Activated naive CD8-positive, alpha-beta T cell treated with anti-CD3 and anti-CD28 coated beads for 36 hours (primary cell): ENCODE measurements at regions not wholly inside any gene's neighbourhood (a gene's known extent, or its start where the extent isn't known, plus 50 kb on each side); places are given as distances from the start of the nearest gene placed in this dataset.

Source experiments
- DNase-seq: peaks from one replicate; pipeline ENCODE4 v3.0.0; 2021
- H3K27ac Mint-ChIP-seq: one replicate; pipeline ENCODE4 v1.8.0; 2022; ENCODE audit warnings: mild to moderate bottlenecking, moderate library complexity, mixed read lengths
- H3K27me3 Mint-ChIP-seq: one replicate; pipeline ENCODE4 v1.8.0; 2022; ENCODE audit warnings: mild to moderate bottlenecking, mixed read lengths
- H3K36me3 Mint-ChIP-seq: one replicate; pipeline ENCODE4 v1.8.0; 2021; ENCODE audit warnings: mild to moderate bottlenecking, mixed read lengths
- H3K4me1 Mint-ChIP-seq: one replicate; pipeline ENCODE4 v1.8.0; 2021; ENCODE audit warnings: mixed read lengths
- H3K4me3 Mint-ChIP-seq: one replicate; pipeline ENCODE4 v1.8.0; 2022; ENCODE audit warnings: mild to moderate bottlenecking, moderate library complexity, mixed read lengths
- H3K9me3 Mint-ChIP-seq: one replicate; pipeline ENCODE4 v1.8.0; 2022; ENCODE audit warnings: mixed read lengths

- H3K9me3 Mint-ChIP-seq: no peaks in the 10 kb centered on the region
- H3K36me3 Mint-ChIP-seq: no peaks in the 10 kb centered on the region
- H3K4me1 Mint-ChIP-seq: peaks cover 3% of the 10 kb centered on the region
- DNase-seq: no peak
- peaks cover 26% of the 10 kb centered on the region for H3K27me3 Mint-ChIP-seq
- no peak overlapping the region for H3K27ac Mint-ChIP-seq
- H3K4me3 Mint-ChIP-seq: no peak overlapping the region
Observed at GRCh38 chr12:66025477-66025876, 105.1 kb downstream of the LLPH start.

DNA sequence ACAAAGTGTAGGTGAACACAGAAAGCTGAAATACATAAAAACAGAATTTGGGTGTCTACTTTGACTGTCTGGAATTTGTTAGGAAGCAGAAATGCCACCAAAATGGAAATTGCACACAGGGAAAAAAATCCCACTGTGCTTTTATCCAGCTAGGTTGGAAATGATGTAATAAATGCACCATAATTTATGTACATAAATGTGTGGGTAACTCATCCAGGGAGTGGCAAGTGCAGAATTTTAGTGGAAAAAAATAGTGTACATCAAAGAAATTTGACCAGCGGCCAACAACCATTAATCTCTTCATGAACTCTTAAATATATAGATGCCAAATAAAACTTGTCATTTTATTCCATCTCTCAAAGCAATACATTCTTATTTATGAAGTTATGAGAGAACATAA, 105.6 kb downstream of the LLPH start:
- no peak for DNase-seq
- peaks cover 26% of the 10 kb centered on the region for H3K27me3 Mint-ChIP-seq
- H3K36me3 Mint-ChIP-seq: no peaks in the 10 kb centered on the region
- H3K4me3 Mint-ChIP-seq: no peak overlapping the region
- H3K27ac Mint-ChIP-seq: no peak overlapping the region
- peaks cover 3% of the 10 kb centered on the region for H3K4me1 Mint-ChIP-seq
- no peaks in the 10 kb centered on the region for H3K9me3 Mint-ChIP-seq

- peaks cover 3% of the 10 kb centered on the region for H3K4me1 Mint-ChIP-seq
- no peak for DNase-seq
- no peaks in the 10 kb centered on the region for H3K9me3 Mint-ChIP-seq
- peaks cover 20% of the 10 kb centered on the region for H3K27me3 Mint-ChIP-seq
- no peak overlapping the region for H3K4me3 Mint-ChIP-seq
- H3K27ac Mint-ChIP-seq: no peak overlapping the region
- H3K36me3 Mint-ChIP-seq: no peaks in the 10 kb centered on the region
Observed at GRCh38 chr12:66020481-66020880, 110.1 kb downstream of the LLPH start.

DNA sequence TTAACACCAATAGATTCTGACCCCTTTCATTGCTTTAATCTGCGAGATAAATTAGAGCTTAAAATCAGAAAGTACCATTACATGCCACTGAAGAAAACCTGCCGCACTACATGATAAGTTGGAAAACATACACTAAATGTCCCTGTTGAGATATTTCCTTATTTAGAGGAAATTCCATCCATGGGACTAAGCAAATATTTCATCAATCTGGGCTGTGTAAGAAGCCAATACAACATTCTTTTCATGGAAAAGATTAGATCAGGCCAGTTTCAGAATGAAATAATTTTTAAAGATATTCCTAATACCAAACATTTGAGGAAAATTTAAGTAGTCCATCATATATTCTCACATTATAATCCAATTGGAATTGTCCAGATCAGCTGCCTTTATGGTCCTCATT, 112.8 kb downstream of the LLPH start:
- Mint-ChIP-seq H3K4me1 (no peaks in the 10 kb centered on the region), H3K27ac (no peak overlapping the region), H3K4me3 (no peak overlapping the region), H3K9me3 (no peaks in the 10 kb centered on the region), H3K36me3 (no peaks in the 10 kb centered on the region), H3K27me3 (peaks cover 7% of the 10 kb centered on the region)
- DNase-seq: no peak
